ENCODE measurements at regions not wholly inside any gene's neighbourhood (a gene's known extent, or its start where the extent isn't known, plus 50 kb on each side); places are given as distances from the start of the nearest gene placed in this dataset.

GRCh38 chr13:34420702-34421346 lies 521.2 kb upstream of the NBEA start:
- DNase-seq: no peak

GRCh38 chr13:34421347-34421719 lies 520.7 kb upstream of the NBEA start:
- DNase-seq: no peak

GRCh38 chr13:34421858-34422475 lies 520.1 kb upstream of the NBEA start:
- no peak for DNase-seq

- no peak for DNase-seq
Observed at GRCh38 chr13:34422956-34423355, 519.1 kb upstream of the NBEA start.

- DNase-seq: no peak
Observed at GRCh38 chr13:34425327-34425949, 516.6 kb upstream of the NBEA start.

- DNase-seq: no peak
Observed at GRCh38 chr13:34428911-34429310, 513.2 kb upstream of the NBEA start.

GRCh38 chr13:34430294-34430693 lies 511.8 kb upstream of the NBEA start:
- DNase-seq: no peak

- DNase-seq: no peak
Observed at GRCh38 chr13:34431827-34432581, 510.1 kb upstream of the NBEA start.

GRCh38 chr13:34435338-34435737 lies 506.7 kb upstream of the NBEA start:
- DNase-seq: no peak

GRCh38 chr13:34437873-34438272 lies 504.2 kb upstream of the NBEA start:
- no peak for DNase-seq

- no peak for DNase-seq
Observed at GRCh38 chr13:34452831-34453230, 489.2 kb upstream of the NBEA start.

GRCh38 chr13:34458756-34459715 lies 483.0 kb upstream of the NBEA start:
- DNase-seq: no peak

GRCh38 chr13:34459856-34460255 lies 482.2 kb upstream of the NBEA start:
- DNase-seq: no peak

GRCh38 chr13:34462843-34463242 lies 479.2 kb upstream of the NBEA start:
- no peak for DNase-seq

- no peak for DNase-seq
Observed at GRCh38 chr13:34464011-34464410, 478.1 kb upstream of the NBEA start.

- DNase-seq: no peak
Observed at GRCh38 chr13:34465423-34465922, 476.6 kb upstream of the NBEA start.

GRCh38 chr13:34466301-34466700 lies 475.8 kb upstream of the NBEA start:
- no peak for DNase-seq

GRCh38 chr13:34467450-34468083 lies 474.5 kb upstream of the NBEA start:
- no peak for DNase-seq

GRCh38 chr13:34469196-34469986 lies 472.7 kb upstream of the NBEA start:
- DNase-seq: no peak

GRCh38 chr13:34474187-34474868 lies 467.7 kb upstream of the NBEA start:
- no peak for DNase-seq

Measured in T-helper 2 cell (primary cell).